C4-2B (cell line): ENCODE measurements at regions not wholly inside any gene's neighbourhood (a gene's known extent, or its start where the extent isn't known, plus 50 kb on each side); places are given as distances from the start of the nearest gene placed in this dataset.

Experiments used
- H3K27ac ChIP-seq: fragments of 450-650 bp; 2 replicates; pipeline ENCODE4 v1.5.1; 2017
- CTCF ChIP-seq: fragments of 450-650 bp; conservative IDR thresholded peaks from 2 replicates; pipeline ENCODE4 v1.5.1; 2017; ENCODE audit warnings: mild to moderate bottlenecking
- ZFX ChIP-seq: fragments of 450-650 bp; IDR thresholded peaks from 2 replicates; pipeline ENCODE4 v1.6.1; 2017

DNA sequence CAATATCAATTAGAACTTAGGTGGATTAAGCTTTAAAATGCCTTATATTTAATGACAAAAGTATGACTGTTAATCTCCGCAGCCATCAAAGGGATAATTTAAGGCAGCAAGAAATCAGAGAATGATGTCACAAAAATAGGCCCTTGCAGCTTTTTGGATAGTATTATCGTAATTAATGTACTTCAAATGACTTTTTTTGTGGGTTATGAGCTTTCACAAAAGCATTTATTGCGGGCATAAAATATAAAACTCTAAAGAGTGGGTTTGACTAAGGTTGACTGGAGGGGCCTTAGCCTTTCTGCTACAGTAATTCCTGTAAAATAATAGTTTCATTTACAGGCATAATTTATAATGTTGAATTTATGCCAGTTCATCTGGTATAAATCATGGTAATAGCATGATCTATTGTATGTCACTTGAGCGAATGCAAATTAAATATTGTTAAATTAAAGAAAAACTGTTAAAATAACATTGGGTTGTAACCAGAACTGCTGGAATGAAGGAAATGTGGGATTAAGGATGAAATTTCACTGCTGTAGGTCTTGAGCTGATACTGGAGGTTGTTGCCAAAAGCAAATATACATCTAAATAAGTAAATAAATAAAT is 78.5 kb upstream of the ZFP64 start:
- TF ChIP-seq CTCF, result no peak
- no peak for TF ChIP-seq ZFX
- H3K27ac ChIP-seq, result no peak overlapping the region

GRCh38 chr20:52269321-52269720 is 77.7 kb upstream of the ZFP64 start:
- no peak overlapping the region for H3K27ac ChIP-seq
- no peak for TF ChIP-seq ZFX
- no peak for TF ChIP-seq CTCF

DNA sequence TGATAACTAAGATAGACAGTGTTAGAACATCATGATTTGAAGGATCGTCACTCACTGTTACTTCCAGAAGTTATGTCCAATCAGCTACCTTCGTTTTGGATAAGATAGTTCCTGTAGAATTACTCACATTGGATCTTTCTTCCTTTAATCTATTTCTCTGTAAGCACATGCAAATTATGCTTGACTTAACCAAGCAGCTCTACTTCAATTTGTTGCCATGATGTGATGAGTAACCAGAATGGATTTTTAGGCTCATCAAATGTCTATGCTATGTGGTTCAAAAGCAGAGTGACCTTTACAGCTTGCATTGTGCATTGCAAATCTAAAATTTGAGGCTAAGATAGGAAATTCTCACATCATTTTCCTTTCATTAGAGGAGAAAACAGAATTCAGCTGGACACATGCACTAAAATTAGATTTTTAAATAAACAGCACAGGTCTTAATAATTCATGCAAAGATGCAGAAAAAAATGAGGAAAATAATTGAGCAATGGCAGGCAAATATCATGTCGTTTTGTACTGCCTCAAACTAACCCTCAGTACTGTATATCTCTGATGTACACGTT is 76.7 kb upstream of the ZFP64 start:
- no peak for TF ChIP-seq ZFX
- TF ChIP-seq CTCF, result no peak
- no peak overlapping the region for H3K27ac ChIP-seq

GRCh38 chr20:52267418-52267817 is 75.8 kb upstream of the ZFP64 start:
- no peak for TF ChIP-seq CTCF
- no peak for TF ChIP-seq ZFX
- no peak overlapping the region for H3K27ac ChIP-seq

GRCh38 chr20:52263757-52264156 is 72.2 kb upstream of the ZFP64 start:
- no peak overlapping the region for H3K27ac ChIP-seq
- TF ChIP-seq ZFX (no peak), CTCF (no peak)

GRCh38 chr20:52261792-52262191 is 70.2 kb upstream of the ZFP64 start:
- H3K27ac ChIP-seq, result no peak overlapping the region
- TF ChIP-seq CTCF (no peak), ZFX (no peak)

- TF ChIP-seq CTCF, result no peak
- TF ChIP-seq ZFX, result no peak
- no peak overlapping the region for H3K27ac ChIP-seq
Observed at GRCh38 chr20:52259295-52259694, 67.7 kb upstream of the ZFP64 start.
